ENCODE measurements at regions not wholly inside any gene's neighbourhood (a gene's known extent, or its start where the extent isn't known, plus 50 kb on each side); places are given as distances from the start of the nearest gene placed in this dataset.

DNA sequence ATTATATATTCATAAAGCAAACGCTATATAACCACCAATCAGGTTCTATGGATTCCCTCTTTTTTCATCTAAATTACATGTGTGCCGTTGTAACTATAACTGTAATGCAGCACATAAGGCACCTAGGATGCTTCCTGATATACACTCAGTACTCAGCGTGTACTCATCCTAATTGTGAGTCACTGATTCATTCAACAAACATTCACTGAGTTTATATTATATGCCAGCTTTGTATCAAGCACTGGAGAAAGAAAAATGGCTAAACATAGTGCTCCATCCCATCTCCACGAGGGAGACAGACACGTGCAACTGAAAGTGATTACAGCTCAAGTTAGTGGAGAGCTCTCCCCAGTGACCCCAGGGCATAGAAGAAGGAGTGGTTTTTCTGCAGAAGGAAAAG lies 49.9 kb upstream of the SYN3 start:
- DNase-seq = no peak
- no peak overlapping the region for H2AFZ ChIP-seq (ENCODE audit: low read length)
- TF ChIP-seq EZH2phosphoT487 (IDR thresholded peaks at IDR 0.05; ENCODE audit: low read length) = no peak
- TF ChIP-seq EZH2 (optimal IDR thresholded peaks at IDR 0.05; ENCODE audit: low read depth, low read length) = no peak
- TF ChIP-seq, protein P1, sequence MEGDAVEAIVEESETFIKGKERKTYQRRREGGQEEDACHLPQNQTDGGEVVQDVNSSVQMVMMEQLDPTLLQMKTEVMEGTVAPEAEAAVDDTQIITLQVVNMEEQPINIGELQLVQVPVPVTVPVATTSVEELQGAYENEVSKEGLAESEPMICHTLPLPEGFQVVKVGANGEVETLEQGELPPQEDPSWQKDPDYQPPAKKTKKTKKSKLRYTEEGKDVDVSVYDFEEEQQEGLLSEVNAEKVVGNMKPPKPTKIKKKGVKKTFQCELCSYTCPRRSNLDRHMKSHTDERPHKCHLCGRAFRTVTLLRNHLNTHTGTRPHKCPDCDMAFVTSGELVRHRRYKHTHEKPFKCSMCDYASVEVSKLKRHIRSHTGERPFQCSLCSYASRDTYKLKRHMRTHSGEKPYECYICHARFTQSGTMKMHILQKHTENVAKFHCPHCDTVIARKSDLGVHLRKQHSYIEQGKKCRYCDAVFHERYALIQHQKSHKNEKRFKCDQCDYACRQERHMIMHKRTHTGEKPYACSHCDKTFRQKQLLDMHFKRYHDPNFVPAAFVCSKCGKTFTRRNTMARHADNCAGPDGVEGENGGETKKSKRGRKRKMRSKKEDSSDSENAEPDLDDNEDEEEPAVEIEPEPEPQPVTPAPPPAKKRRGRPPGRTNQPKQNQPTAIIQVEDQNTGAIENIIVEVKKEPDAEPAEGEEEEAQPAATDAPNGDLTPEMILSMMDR (IDR thresholded peaks at IDR 0.05; ENCODE audit: low read length) = no peak
- H4K20me1 ChIP-seq (ENCODE audit: insufficient read depth, low read length) = no peaks in the 10 kb centered on the region
- H3K27me3 ChIP-seq (replicated peaks; ENCODE audit: insufficient read depth, low read length) = no peaks in the 10 kb centered on the region
- H3K9ac ChIP-seq (ENCODE audit: low read length) = no peak overlapping the region
- H3K4me3 ChIP-seq (ENCODE audit: low read length) = no peak overlapping the region
- peaks cover 11% of the 10 kb centered on the region; the same call in 1 of the 2 replicates for H3F3A ChIP-seq (ENCODE audit: insufficient read depth, low read length)
- no peaks in the 10 kb centered on the region for H3K36me3 ChIP-seq (replicated peaks; ENCODE audit: insufficient read depth, low read length)
- no peaks in the 10 kb centered on the region for H3K9me2 ChIP-seq (replicated peaks; ENCODE audit: insufficient read depth, low read length)
- H3K79me2 ChIP-seq (ENCODE audit: low read length) = no peaks in the 10 kb centered on the region
- no peaks in the 10 kb centered on the region for H3K9me3 ChIP-seq (replicated peaks; ENCODE audit: insufficient read depth, low read length)
- H3K27ac ChIP-seq (ENCODE audit: low read length) = no peak overlapping the region
- peaks cover 17% of the 10 kb centered on the region for H3K4me1 ChIP-seq (ENCODE audit: low read length)
- H3K4me2 ChIP-seq (ENCODE audit: low read depth, low read length) = no peak overlapping the region

Measured in MM.1S (cell line).